ENCODE measurements at regions not wholly inside any gene's neighbourhood (a gene's known extent, or its start where the extent isn't known, plus 50 kb on each side); places are given as distances from the start of the nearest gene placed in this dataset.

GRCh38 chr1:57475366-57475765 is 51.5 kb upstream of the DAB1 start:
- TF ChIP-seq, protein P1, sequence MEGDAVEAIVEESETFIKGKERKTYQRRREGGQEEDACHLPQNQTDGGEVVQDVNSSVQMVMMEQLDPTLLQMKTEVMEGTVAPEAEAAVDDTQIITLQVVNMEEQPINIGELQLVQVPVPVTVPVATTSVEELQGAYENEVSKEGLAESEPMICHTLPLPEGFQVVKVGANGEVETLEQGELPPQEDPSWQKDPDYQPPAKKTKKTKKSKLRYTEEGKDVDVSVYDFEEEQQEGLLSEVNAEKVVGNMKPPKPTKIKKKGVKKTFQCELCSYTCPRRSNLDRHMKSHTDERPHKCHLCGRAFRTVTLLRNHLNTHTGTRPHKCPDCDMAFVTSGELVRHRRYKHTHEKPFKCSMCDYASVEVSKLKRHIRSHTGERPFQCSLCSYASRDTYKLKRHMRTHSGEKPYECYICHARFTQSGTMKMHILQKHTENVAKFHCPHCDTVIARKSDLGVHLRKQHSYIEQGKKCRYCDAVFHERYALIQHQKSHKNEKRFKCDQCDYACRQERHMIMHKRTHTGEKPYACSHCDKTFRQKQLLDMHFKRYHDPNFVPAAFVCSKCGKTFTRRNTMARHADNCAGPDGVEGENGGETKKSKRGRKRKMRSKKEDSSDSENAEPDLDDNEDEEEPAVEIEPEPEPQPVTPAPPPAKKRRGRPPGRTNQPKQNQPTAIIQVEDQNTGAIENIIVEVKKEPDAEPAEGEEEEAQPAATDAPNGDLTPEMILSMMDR (IDR thresholded peaks at IDR 0.05; ENCODE audit: insufficient read depth, low read depth, low read length): no peak
- TF ChIP-seq EZH2 (IDR thresholded peaks at IDR 0.05; ENCODE audit: insufficient read depth, low read length): no peak

All from astrocyte (in vitro differentiated cells and primary cell).